ENCODE measurements at regions not wholly inside any gene's neighbourhood (a gene's known extent, or its start where the extent isn't known, plus 50 kb on each side); places are given as distances from the start of the nearest gene placed in this dataset.

DNA sequence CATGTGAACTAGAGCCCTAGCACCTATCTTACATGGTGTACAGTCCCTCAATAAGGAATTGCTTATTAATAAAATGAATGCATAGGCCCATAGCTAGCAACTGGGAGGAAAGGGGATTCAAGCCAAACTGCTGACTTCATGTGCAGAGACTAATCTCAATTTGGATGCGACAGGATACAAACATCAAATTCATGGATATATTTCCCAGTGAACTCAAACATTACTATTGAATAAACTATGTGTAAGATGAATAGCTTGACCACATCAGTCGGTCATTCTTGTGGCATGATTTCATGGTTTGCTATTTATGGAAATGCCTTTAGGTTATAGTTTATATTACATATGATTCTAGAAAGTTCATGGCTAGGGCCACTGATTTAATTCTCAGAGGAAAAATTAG, 268.6 kb upstream of the SLITRK3 start:
- no peak overlapping the region for H4K91ac ChIP-seq (ENCODE audit: low read depth, low read length, poor library complexity)
- H2AK5ac ChIP-seq (ENCODE audit: low read depth, low read length) = no peak overlapping the region

DNA sequence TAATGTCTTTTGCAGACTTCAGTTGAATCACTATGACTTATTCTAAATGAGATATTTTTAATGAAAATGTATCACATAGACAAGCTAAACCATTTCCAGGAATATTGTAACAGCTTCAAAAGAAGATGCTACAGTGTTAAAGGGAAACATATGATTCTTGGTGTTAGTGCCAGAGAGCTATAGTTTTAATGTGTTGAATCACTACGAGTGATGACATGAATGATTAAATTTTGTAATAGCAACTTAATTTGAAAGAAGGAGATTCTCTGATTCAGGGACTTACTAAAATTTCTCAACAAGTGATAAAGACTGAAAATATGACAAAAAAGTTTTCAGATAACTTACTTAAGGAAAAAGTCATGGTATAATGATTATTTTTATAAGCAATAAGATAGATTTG, 267.3 kb upstream of the SLITRK3 start:
- no peaks in the 10 kb centered on the region for H3K79me1 ChIP-seq (ENCODE audit: low read depth, low read length)
- DNase-seq (ENCODE audit: low spot score) = no peak
- no peak overlapping the region for H2BK12ac ChIP-seq (ENCODE audit: low read length)
- no peaks in the 10 kb centered on the region for H3K9me3 ChIP-seq (replicated peaks in 1 of 2; ENCODE audit: control insufficient read depth in 2 of 2, insufficient read depth in 1 of 2, low read depth in 1 of 2, low read length in 2 of 2)
- H3K4me2 ChIP-seq (ENCODE audit: insufficient read depth, low read length, poor library complexity, severe bottlenecking) = no peak overlapping the region
- H3K4me1 ChIP-seq (ENCODE audit: control insufficient read depth in 2 of 2, insufficient read depth in 1 of 2, low read depth in 1 of 2, low read length in 2 of 2) = no peaks in the 10 kb centered on the region
- no peak overlapping the region for H2BK120ac ChIP-seq (ENCODE audit: low read depth, low read length)
- H3K27ac ChIP-seq (replicated peaks; ENCODE audit: low read length) = no peak overlapping the region
- no peak overlapping the region for H2AFZ ChIP-seq (ENCODE audit: low read length)
- no peak overlapping the region for H2BK15ac ChIP-seq (ENCODE audit: low read length)
- no peak overlapping the region for H3K4me3 ChIP-seq (ENCODE audit: low read length in 2 of 2)
- H3K36me3 ChIP-seq (replicated peaks in 1 of 2; ENCODE audit: control insufficient read depth in 2 of 2, insufficient read depth in 2 of 2, low read length in 2 of 2) = no peaks in the 10 kb centered on the region
- H3K4ac ChIP-seq (ENCODE audit: low read length) = no peak overlapping the region
- no peak overlapping the region for H4K8ac ChIP-seq (ENCODE audit: low read depth, low read length)
- no peak overlapping the region for H4K91ac ChIP-seq (ENCODE audit: low read depth, low read length, poor library complexity)
- H3K27me3 ChIP-seq (ENCODE audit: control insufficient read depth in 3 of 3, insufficient read depth in 3 of 3, low read depth in 1 of 3, low read length in 3 of 3) = no peaks in the 10 kb centered on the region
- no peak overlapping the region for H2AK5ac ChIP-seq (ENCODE audit: low read depth, low read length)
- H3K23ac ChIP-seq (ENCODE audit: low read depth, low read length, poor library complexity) = no peak overlapping the region
- no peak overlapping the region for H2BK5ac ChIP-seq (ENCODE audit: low read length)
- no peak overlapping the region for H3K18ac ChIP-seq (ENCODE audit: low read length)
- H3K14ac ChIP-seq (ENCODE audit: low read length) = no peak overlapping the region
- no CpG with 5 or more reads among the region's 1 CpG for WGBS, 2 donors (ENCODE audit: extremely low coverage in 2 of 2, insufficient read length in 2 of 2, insufficient replicate concordance in 1 of 2)
- no peak overlapping the region for H3K9ac ChIP-seq (ENCODE audit: low read depth, low read length, poor library complexity)

More for the DNA sequence above, 268.6 kb upstream of the SLITRK3 start:
- no peak overlapping the region for H3K4me3 ChIP-seq (ENCODE audit: low read length in 2 of 2)
- H2AFZ ChIP-seq (ENCODE audit: low read length) = no peak overlapping the region
- H3K23ac ChIP-seq (ENCODE audit: low read depth, low read length, poor library complexity) = no peak overlapping the region
- H3K27ac ChIP-seq (replicated peaks; ENCODE audit: low read length) = no peak overlapping the region
- no peak overlapping the region for H3K4me2 ChIP-seq (ENCODE audit: insufficient read depth, low read length, poor library complexity, severe bottlenecking)
- WGBS, 2 donors (ENCODE audit: extremely low coverage in 2 of 2, insufficient read length in 2 of 2, insufficient replicate concordance in 1 of 2) = no CpG with 5 or more reads among the region's 2 CpGs
- H3K18ac ChIP-seq (ENCODE audit: low read length) = no peak overlapping the region
- H3K79me1 ChIP-seq (ENCODE audit: low read depth, low read length) = no peaks in the 10 kb centered on the region
- DNase-seq (ENCODE audit: low spot score) = no peak
- no peak overlapping the region for H3K14ac ChIP-seq (ENCODE audit: low read length)
- no peaks in the 10 kb centered on the region for H3K9me3 ChIP-seq (replicated peaks in 1 of 2; ENCODE audit: control insufficient read depth in 2 of 2, insufficient read depth in 1 of 2, low read depth in 1 of 2, low read length in 2 of 2)
- no peak overlapping the region for H2BK5ac ChIP-seq (ENCODE audit: low read length)
- H2BK15ac ChIP-seq (ENCODE audit: low read length) = no peak overlapping the region
- H3K9ac ChIP-seq (ENCODE audit: low read depth, low read length, poor library complexity) = no peak overlapping the region
- no peaks in the 10 kb centered on the region for H3K4me1 ChIP-seq (ENCODE audit: control insufficient read depth in 2 of 2, insufficient read depth in 1 of 2, low read depth in 1 of 2, low read length in 2 of 2)
- no peak overlapping the region for H3K4ac ChIP-seq (ENCODE audit: low read length)
- H4K8ac ChIP-seq (ENCODE audit: low read depth, low read length) = no peak overlapping the region
- no peaks in the 10 kb centered on the region for H3K36me3 ChIP-seq (replicated peaks in 1 of 2; ENCODE audit: control insufficient read depth in 2 of 2, insufficient read depth in 2 of 2, low read length in 2 of 2)
- no peak overlapping the region for H2BK120ac ChIP-seq (ENCODE audit: low read depth, low read length)
- H2BK12ac ChIP-seq (ENCODE audit: low read length) = no peak overlapping the region
- no peaks in the 10 kb centered on the region for H3K27me3 ChIP-seq (ENCODE audit: control insufficient read depth in 3 of 3, insufficient read depth in 3 of 3, low read depth in 1 of 3, low read length in 3 of 3)

DNA sequence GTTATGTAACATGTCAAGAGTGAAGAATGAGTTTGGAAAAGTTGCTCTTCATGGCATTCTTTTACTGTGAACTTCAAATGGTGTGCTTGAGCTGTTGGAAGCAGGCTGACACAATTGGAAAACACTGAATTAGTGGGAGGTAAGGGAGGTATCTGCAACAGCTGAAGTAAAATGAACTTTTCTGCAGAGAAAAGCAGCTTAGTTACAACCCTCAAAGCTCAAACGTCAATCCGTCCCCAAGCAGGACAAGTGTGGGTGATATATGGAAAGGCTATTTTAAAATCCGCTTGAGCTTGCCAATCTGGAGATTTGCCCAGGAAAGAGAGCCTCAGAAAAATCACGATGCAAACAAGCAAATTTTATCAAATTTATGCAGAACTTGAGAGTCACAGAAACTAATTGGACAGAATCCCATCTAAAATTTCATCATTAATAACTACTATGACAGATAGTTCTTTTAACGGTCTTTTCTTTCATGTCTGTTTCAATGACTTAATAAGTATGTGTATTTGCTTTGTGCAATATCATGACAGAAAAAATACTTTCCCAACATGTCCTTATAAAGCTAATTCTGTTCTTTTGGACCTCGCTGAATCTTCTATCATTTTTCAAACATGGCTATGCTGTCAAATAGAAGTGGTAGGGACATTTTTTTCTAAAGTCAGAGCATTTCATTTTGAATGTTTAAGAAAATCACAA, 266.6 kb upstream of the SLITRK3 start:
- Histone ChIP-seq H3K27ac (replicated peaks; ENCODE audit: low read length) (no peak overlapping the region), H3K4me2 (ENCODE audit: insufficient read depth, low read length, poor library complexity, severe bottlenecking) (no peak overlapping the region), H3K14ac (ENCODE audit: low read length) (no peak overlapping the region), H3K79me1 (ENCODE audit: low read depth, low read length) (no peaks in the 10 kb centered on the region), H4K91ac (ENCODE audit: low read depth, low read length, poor library complexity) (no peak overlapping the region), H3K36me3 (replicated peaks in 1 of 2; ENCODE audit: control insufficient read depth in 2 of 2, insufficient read depth in 2 of 2, low read length in 2 of 2) (no peaks in the 10 kb centered on the region), H3K4me1 (ENCODE audit: control insufficient read depth in 2 of 2, insufficient read depth in 1 of 2, low read depth in 1 of 2, low read length in 2 of 2) (no peaks in the 10 kb centered on the region), H2BK5ac (ENCODE audit: low read length) (no peak overlapping the region), H2BK12ac (ENCODE audit: low read length) (no peak overlapping the region), H3K18ac (ENCODE audit: low read length) (no peak overlapping the region), H3K23ac (ENCODE audit: low read depth, low read length, poor library complexity) (no peak overlapping the region), H3K4ac (ENCODE audit: low read length) (no peak overlapping the region), H2AFZ (ENCODE audit: low read length) (no peak overlapping the region), H3K27me3 (ENCODE audit: control insufficient read depth in 3 of 3, insufficient read depth in 3 of 3, low read depth in 1 of 3, low read length in 3 of 3) (no peaks in the 10 kb centered on the region), H2AK5ac (ENCODE audit: low read depth, low read length) (no peak overlapping the region), H2BK15ac (ENCODE audit: low read length) (no peak overlapping the region), H3K9me3 (replicated peaks in 1 of 2; ENCODE audit: control insufficient read depth in 2 of 2, insufficient read depth in 1 of 2, low read depth in 1 of 2, low read length in 2 of 2) (no peaks in the 10 kb centered on the region), H4K8ac (ENCODE audit: low read depth, low read length) (no peak overlapping the region), H3K9ac (ENCODE audit: low read depth, low read length, poor library complexity) (no peak overlapping the region), H2BK120ac (ENCODE audit: low read depth, low read length) (no peak overlapping the region), H3K4me3 (ENCODE audit: low read length in 2 of 2) (no peak overlapping the region)
- no peak for DNase-seq (ENCODE audit: low spot score)
- WGBS, 2 donors (ENCODE audit: extremely low coverage in 2 of 2, insufficient read length in 2 of 2, insufficient replicate concordance in 1 of 2) = no CpG with 5 or more reads among the region's 6 CpGs

DNA sequence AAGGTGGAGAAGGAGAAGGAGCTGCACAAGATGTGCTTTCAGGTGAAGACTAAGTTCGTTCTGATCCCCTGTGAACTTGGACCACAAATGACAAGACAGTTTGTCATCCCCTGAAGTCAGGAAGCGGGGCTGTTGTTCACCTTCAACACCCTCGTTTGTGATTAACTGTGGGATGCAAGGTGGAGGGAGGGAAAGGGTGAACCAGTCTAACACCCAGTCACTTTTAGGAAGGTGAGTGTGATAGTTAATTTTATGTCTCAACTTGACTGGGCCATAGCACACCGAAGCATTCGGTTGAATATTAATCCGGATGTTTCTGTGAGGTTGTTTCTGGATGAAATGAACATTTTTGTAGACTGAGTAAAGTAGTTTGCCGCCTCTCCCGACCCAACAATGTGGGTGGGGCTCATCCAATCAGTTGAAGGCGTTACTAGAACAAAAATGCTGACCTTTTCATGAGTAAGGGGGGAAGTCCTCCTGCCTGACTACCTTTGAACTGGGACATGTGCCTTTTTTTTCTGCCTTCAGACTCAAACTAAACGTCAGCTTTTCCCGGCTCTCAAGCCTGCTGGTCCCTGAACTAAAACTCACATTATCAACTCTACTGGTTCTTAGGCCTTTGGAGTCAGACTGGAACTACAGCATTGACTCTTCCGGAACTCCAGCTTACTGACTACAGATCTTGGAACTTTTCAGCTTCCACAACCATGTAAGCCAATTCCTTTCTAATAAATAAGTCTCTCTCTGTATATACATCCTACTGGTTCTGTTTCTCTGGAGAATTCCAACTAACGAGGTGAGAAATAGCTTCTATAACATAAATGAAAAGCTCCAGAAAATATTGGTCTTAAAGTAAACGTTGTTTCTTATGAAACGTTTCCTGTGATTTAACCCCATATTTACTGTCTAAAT, 264.0 kb upstream of the SLITRK3 start:
- Histone ChIP-seq H3K4me1 (ENCODE audit: control insufficient read depth in 2 of 2, insufficient read depth in 1 of 2, low read depth in 1 of 2, low read length in 2 of 2) (no peaks in the 10 kb centered on the region), H2BK15ac (ENCODE audit: low read length) (no peak overlapping the region), H3K14ac (ENCODE audit: low read length) (no peak overlapping the region), H3K27me3 (ENCODE audit: control insufficient read depth in 3 of 3, insufficient read depth in 3 of 3, low read depth in 1 of 3, low read length in 3 of 3) (no peaks in the 10 kb centered on the region), H3K27ac (replicated peaks; ENCODE audit: low read length) (no peak overlapping the region), H2BK12ac (ENCODE audit: low read length) (no peak overlapping the region), H3K36me3 (replicated peaks in 1 of 2; ENCODE audit: control insufficient read depth in 2 of 2, insufficient read depth in 2 of 2, low read length in 2 of 2) (no peaks in the 10 kb centered on the region), H2AK5ac (ENCODE audit: low read depth, low read length) (no peak overlapping the region), H3K18ac (ENCODE audit: low read length) (no peak overlapping the region), H4K8ac (ENCODE audit: low read depth, low read length) (no peak overlapping the region), H3K4me2 (ENCODE audit: insufficient read depth, low read length, poor library complexity, severe bottlenecking) (no peak overlapping the region), H4K91ac (ENCODE audit: low read depth, low read length, poor library complexity) (no peak overlapping the region), H2AFZ (ENCODE audit: low read length) (peak overlapping the region; percentile 17), H3K9me3 (replicated peaks in 1 of 2; ENCODE audit: control insufficient read depth in 2 of 2, insufficient read depth in 1 of 2, low read depth in 1 of 2, low read length in 2 of 2) (no peaks in the 10 kb centered on the region), H2BK5ac (ENCODE audit: low read length) (no peak overlapping the region), H3K23ac (ENCODE audit: low read depth, low read length, poor library complexity) (no peak overlapping the region), H3K79me1 (ENCODE audit: low read depth, low read length) (no peaks in the 10 kb centered on the region), H3K4ac (ENCODE audit: low read length) (no peak overlapping the region), H2BK120ac (ENCODE audit: low read depth, low read length) (no peak overlapping the region), H3K4me3 (ENCODE audit: low read length in 2 of 2) (no peak overlapping the region), H3K9ac (ENCODE audit: low read depth, low read length, poor library complexity) (no peak overlapping the region)
- WGBS, 2 donors (ENCODE audit: extremely low coverage in 2 of 2, insufficient read length in 2 of 2, insufficient replicate concordance in 1 of 2) = no CpG with 5 or more reads among the region's 15 CpGs
- no peak for DNase-seq (ENCODE audit: low spot score)
